A673 (cell line): ENCODE measurements at regions not wholly inside any gene's neighbourhood (a gene's known extent, or its start where the extent isn't known, plus 50 kb on each side); places are given as distances from the start of the nearest gene placed in this dataset.

Experiments used
- EZH2 ChIP-seq: fragments of 200-600 bp; sonication (generic); IDR thresholded peaks from 2 replicates; pipeline ENCODE4 v1.6.1; 2017; ENCODE audit warnings: borderline replicate concordance, low read depth, mild to moderate bottlenecking, mixed read lengths, antibody characterized with exemption, low read length; ENCODE audit not compliant: poor library complexity, severe bottlenecking
- TF ChIP-seq, protein P1 (sequence below): fragments of 300-800, 200-600 bp; sonication (generic); conservative IDR thresholded peaks from 2 replicates; pipeline ENCODE4 v1.5.1; 2017; ENCODE audit warnings: low read depth, mild to moderate bottlenecking, antibody characterized with exemption, low read length, moderate library complexity, mixed read lengths

DNA sequence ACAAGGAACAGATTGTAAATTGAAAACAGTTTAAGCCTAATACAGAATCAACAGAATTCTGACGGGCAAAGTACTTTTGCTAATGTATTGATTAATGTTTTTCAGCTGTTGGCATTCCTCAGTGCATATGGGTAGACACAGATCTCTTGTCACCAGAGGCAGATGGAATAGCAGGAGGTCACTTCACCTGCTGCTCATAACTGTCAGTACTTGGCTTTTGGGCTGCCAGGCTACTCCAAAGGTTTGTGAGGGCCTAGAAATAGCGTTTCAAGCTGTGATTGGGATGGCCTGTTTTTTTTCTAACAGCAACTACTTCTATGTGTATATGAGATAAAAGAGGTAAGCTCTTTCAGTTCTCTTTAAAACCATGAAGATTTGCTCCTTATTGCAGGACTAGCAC is 307.5 kb upstream of the ANXA10 start:
- TF ChIP-seq, protein P1, sequence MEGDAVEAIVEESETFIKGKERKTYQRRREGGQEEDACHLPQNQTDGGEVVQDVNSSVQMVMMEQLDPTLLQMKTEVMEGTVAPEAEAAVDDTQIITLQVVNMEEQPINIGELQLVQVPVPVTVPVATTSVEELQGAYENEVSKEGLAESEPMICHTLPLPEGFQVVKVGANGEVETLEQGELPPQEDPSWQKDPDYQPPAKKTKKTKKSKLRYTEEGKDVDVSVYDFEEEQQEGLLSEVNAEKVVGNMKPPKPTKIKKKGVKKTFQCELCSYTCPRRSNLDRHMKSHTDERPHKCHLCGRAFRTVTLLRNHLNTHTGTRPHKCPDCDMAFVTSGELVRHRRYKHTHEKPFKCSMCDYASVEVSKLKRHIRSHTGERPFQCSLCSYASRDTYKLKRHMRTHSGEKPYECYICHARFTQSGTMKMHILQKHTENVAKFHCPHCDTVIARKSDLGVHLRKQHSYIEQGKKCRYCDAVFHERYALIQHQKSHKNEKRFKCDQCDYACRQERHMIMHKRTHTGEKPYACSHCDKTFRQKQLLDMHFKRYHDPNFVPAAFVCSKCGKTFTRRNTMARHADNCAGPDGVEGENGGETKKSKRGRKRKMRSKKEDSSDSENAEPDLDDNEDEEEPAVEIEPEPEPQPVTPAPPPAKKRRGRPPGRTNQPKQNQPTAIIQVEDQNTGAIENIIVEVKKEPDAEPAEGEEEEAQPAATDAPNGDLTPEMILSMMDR: no peak
- no peak for TF ChIP-seq EZH2
